Neutrophil (primary cell): ENCODE measurements at regions not wholly inside any gene's neighbourhood (a gene's known extent, or its start where the extent isn't known, plus 50 kb on each side); places are given as distances from the start of the nearest gene placed in this dataset.

Experiments
- H3K27ac ChIP-seq: fragments of 200-600 bp; sonication (generic); 2 replicates; pipeline ENCODE4 v1.5.1; 2016; ENCODE audit warnings: mild to moderate bottlenecking, moderate library complexity
- H3K27me3 ChIP-seq: fragments of 200-600 bp; sonication (generic); 2 replicates; pipeline ENCODE4 v1.6.0; 2016; ENCODE audit warnings: mild to moderate bottlenecking
- H3K36me3 ChIP-seq: fragments of 200-600 bp; sonication (generic); 2 replicates; pipeline ENCODE4 v1.5.1; 2017
- H3K4me1 ChIP-seq, 2 experiments: fragments of 200-600 bp in 1 of 2; sonication (generic) in 1 of 2; 1 replicate in 1 of 2; 2 replicates in 1 of 2; pipeline versions ENCODE4 v1.5.1 to v1.6.1; 2013 to 2016; ENCODE audit warnings: low read depth in 1 of 2, low read length in 1 of 2, mild to moderate bottlenecking in 1 of 2, moderate library complexity in 1 of 2; ENCODE audit not compliant: control insufficient read depth in 1 of 2, insufficient read depth in 1 of 2
- H3K4me3 ChIP-seq, 2 experiments: fragments of 200-600 bp in 1 of 2; sonication (generic) in 1 of 2; 1 replicate in 1 of 2; 2 replicates in 1 of 2; pipeline ENCODE4 v1.5.1; 2013 to 2016; ENCODE audit warnings: low read depth in 1 of 2, low read length in 1 of 2, mild to moderate bottlenecking in 1 of 2, moderate library complexity in 1 of 2
- H3K9me3 ChIP-seq: fragments of 200-600 bp; sonication (generic); 2 replicates; pipeline ENCODE4 v1.5.1; 2016
- CTCF ChIP-seq: fragments of 200-600 bp; sonication (generic); IDR thresholded peaks from 2 replicates; pipeline ENCODE4 v1.5.1; 2016; ENCODE audit warnings: antibody characterized with exemption

GRCh38 chr4:112898357-112899141 is 150.9 kb upstream of the ANK2 start:
- H3K4me3 ChIP-seq, result no peak overlapping the region
- H3K27ac ChIP-seq, result no peak overlapping the region
- H3K9me3 ChIP-seq, result no peaks in the 10 kb centered on the region
- H3K27me3 ChIP-seq, result peaks cover 22% of the 10 kb centered on the region
- H3K36me3 ChIP-seq, result no peaks in the 10 kb centered on the region
- no peaks in the 10 kb centered on the region for H3K4me1 ChIP-seq
- no peak for TF ChIP-seq CTCF

- H3K27me3 ChIP-seq, result peaks cover 21% of the 10 kb centered on the region
- H3K4me3 ChIP-seq, result no peak overlapping the region
- TF ChIP-seq CTCF, result no peak
- H3K36me3 ChIP-seq, result no peaks in the 10 kb centered on the region
- H3K9me3 ChIP-seq, result no peaks in the 10 kb centered on the region
- H3K4me1 ChIP-seq, result no peaks in the 10 kb centered on the region
- no peak overlapping the region for H3K27ac ChIP-seq
Observed at GRCh38 chr4:112900416-112900815, 149.0 kb upstream of the ANK2 start.

GRCh38 chr4:112901962-112902411 is 147.5 kb upstream of the ANK2 start:
- no peaks in the 10 kb centered on the region for H3K9me3 ChIP-seq
- H3K4me1 ChIP-seq, result no peaks in the 10 kb centered on the region
- no peaks in the 10 kb centered on the region for H3K36me3 ChIP-seq
- no peak overlapping the region for H3K4me3 ChIP-seq
- TF ChIP-seq CTCF, result no peak
- H3K27ac ChIP-seq, result no peak overlapping the region
- peaks cover 6% of the 10 kb centered on the region for H3K27me3 ChIP-seq

- Histone ChIP-seq H3K27ac (no peak overlapping the region), H3K27me3 (peaks cover 16% of the 10 kb centered on the region), H3K4me1 (no peaks in the 10 kb centered on the region), H3K36me3 (no peaks in the 10 kb centered on the region), H3K9me3 (no peaks in the 10 kb centered on the region), H3K4me3 (no peak overlapping the region)
- TF ChIP-seq CTCF, result no peak
Observed at GRCh38 chr4:112905728-112906127, 143.7 kb upstream of the ANK2 start.

- Histone ChIP-seq H3K9me3 (no peaks in the 10 kb centered on the region), H3K36me3 (no peaks in the 10 kb centered on the region), H3K27me3 (peaks cover 16% of the 10 kb centered on the region), H3K4me1 (no peaks in the 10 kb centered on the region), H3K4me3 (no peak overlapping the region), H3K27ac (no peak overlapping the region)
- no peak for TF ChIP-seq CTCF
Observed at GRCh38 chr4:112908511-112908910, 140.9 kb upstream of the ANK2 start.
